A673 (cell line): ENCODE measurements at regions not wholly inside any gene's neighbourhood (a gene's known extent, or its start where the extent isn't known, plus 50 kb on each side); places are given as distances from the start of the nearest gene placed in this dataset.

Experiments used
- BruUV-seq: library from RNA; stranded (reverse); fragments of 400-500 nt; replicated peaks from 2 replicates; lab custom pipeline; 2021; lab: Mats Ljungman, UMichigan
- CTCF ChIA-PET: fragments of 300-600 bp; sonication (Branson Sonifier 250); formaldehyde crosslinking; loops from one replicate; lab custom pipeline; 2022; ENCODE audit warnings: antibody characterized with exemption; lab: Charles Lee
- POLR2A ChIA-PET: fragments of 300-600 bp; sonication (Branson Sonifier 250); formaldehyde crosslinking; loops from one replicate; lab custom pipeline; 2022; ENCODE audit warnings: antibody characterized with exemption; ENCODE audit not compliant: low non-redundant PET; lab: Charles Lee
- DNase-seq: peaks from one replicate; pipeline ENCODE4 v3.0.0-alpha.2; 2015; ENCODE audit warnings: low spot score
- H3K27ac ChIP-seq: fragments of 200-600 bp; sonication (generic); 2 replicates; pipeline ENCODE4 v1.5.1; 2016; ENCODE audit warnings: mixed run types, low read depth, mild to moderate bottlenecking, mixed read lengths, antibody characterized with exemption, low read length; ENCODE audit not compliant: poor library complexity, severe bottlenecking
- H3K27me3 ChIP-seq: fragments of 200-600 bp; sonication (generic); replicated peaks from 2 replicates; pipeline ENCODE4 v1.6.1; 2017; ENCODE audit warnings: mixed run types, low read depth, mild to moderate bottlenecking, mixed read lengths, antibody characterized with exemption, low read length; ENCODE audit not compliant: insufficient read depth, poor library complexity
- H3K36me3 ChIP-seq: fragments of 200-600 bp; sonication (generic); 2 replicates; pipeline ENCODE4 v1.6.1; 2016; ENCODE audit warnings: mixed run types, mild to moderate bottlenecking, mixed read lengths, antibody characterized with exemption, low read length; ENCODE audit not compliant: insufficient read depth, poor library complexity, severe bottlenecking
- H3K4me1 ChIP-seq: fragments of 200-600 bp; sonication (generic); 2 replicates; pipeline ENCODE4 v1.6.1; 2017; ENCODE audit warnings: mixed run types, mild to moderate bottlenecking, mixed read lengths, antibody characterized with exemption, low read length; ENCODE audit not compliant: insufficient read depth, poor library complexity, severe bottlenecking
- H3K4me3 ChIP-seq: fragments of 200-600 bp; sonication (generic); 2 replicates; pipeline ENCODE4 v1.5.1; 2016; ENCODE audit warnings: low read depth, mixed run types, mild to moderate bottlenecking, mixed read lengths, low read length; ENCODE audit not compliant: poor library complexity, severe bottlenecking
- H3K9me3 ChIP-seq: fragments of 200-600 bp; sonication (generic); 2 replicates; pipeline ENCODE4 v1.6.1; 2016; ENCODE audit warnings: mixed run types, low read depth, mild to moderate bottlenecking, mixed read lengths, antibody characterized with exemption, low read length; ENCODE audit not compliant: poor library complexity, severe bottlenecking
- CTCF ChIP-seq: fragments of 300-800, 200-600 bp; sonication (generic); conservative IDR thresholded peaks from 2 replicates; pipeline ENCODE4 v1.5.1; 2017; ENCODE audit warnings: low read depth, mild to moderate bottlenecking, antibody characterized with exemption, low read length, moderate library complexity, mixed read lengths
- EZH2 ChIP-seq: fragments of 200-600 bp; sonication (generic); IDR thresholded peaks from 2 replicates; pipeline ENCODE4 v1.6.1; 2017; ENCODE audit warnings: borderline replicate concordance, low read depth, mild to moderate bottlenecking, mixed read lengths, antibody characterized with exemption, low read length; ENCODE audit not compliant: poor library complexity, severe bottlenecking
- intact Hi-C: fragments of 100-400 bp; cut with micrococcal nuclease; formaldehyde crosslinking; loops from one replicate; pipeline ENCODE4 v1.10.0; 2022; ENCODE audit not compliant: unreplicated experiment

DNA sequence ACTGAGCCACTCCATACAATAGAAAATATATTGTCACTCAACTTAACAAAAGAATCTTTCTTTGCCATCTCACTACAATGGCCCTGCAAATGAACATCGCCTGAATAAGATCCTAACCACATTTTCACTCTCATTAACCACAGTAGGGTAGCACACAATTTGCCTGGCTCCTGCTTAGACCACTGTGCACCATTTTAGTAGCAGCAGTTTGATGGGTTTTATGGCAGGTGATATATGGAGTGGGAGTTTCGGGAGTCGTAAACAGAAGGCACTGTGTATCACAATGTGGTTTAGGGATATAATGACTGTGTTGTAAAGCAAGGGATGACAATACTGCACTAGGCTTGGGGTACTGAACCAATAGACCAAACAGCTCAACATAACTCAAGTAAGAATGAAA is 617.4 kb downstream of the BCL11A start:
- Histone ChIP-seq H3K9me3 (no peaks in the 10 kb centered on the region), H3K27ac (no peak overlapping the region), H3K4me3 (no peak overlapping the region), H3K36me3 (no peaks in the 10 kb centered on the region), H3K27me3 (peaks cover 21% of the 10 kb centered on the region), H3K4me1 (no peaks in the 10 kb centered on the region)
- no peak for DNase-seq
- POLR2A ChIA-PET: no interaction called here
- TF ChIP-seq EZH2: no peak
- TF ChIP-seq CTCF: no peak
- intact Hi-C loops: no loop called here
- CTCF ChIA-PET: no interaction called here
- BruUV-seq: no TSS peak

DNA sequence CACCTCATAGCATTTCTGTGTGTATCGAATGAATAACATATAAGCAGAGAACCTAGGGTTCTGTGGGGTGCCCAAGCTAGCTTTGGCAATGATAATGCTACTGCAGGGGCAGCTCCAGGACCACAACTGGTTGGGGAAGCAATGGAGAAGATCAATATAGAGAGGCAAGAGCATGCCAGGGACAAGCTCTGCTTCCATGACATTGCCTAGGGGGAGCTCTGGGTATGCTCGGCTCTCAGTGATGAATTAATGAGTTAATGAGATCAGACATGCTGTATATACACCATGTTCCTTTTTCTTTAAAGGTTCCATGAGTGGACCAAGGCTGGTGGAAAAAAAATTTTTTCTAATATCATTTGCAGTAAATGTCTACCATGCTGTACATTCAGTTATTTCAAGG is 618.4 kb downstream of the BCL11A start:
- no peaks in the 10 kb centered on the region for H3K9me3 ChIP-seq
- H3K36me3 ChIP-seq: no peaks in the 10 kb centered on the region
- TF ChIP-seq CTCF (no peak), EZH2 (no peak)
- intact Hi-C loops: no loop called here
- no peaks in the 10 kb centered on the region for H3K4me1 ChIP-seq
- peak; percentile 1 for DNase-seq
- ChIA-PET POLR2A (no interaction called here), CTCF (no interaction called here)
- no peak overlapping the region for H3K4me3 ChIP-seq
- peaks cover 21% of the 10 kb centered on the region for H3K27me3 ChIP-seq
- no peak overlapping the region for H3K27ac ChIP-seq
- BruUV-seq: no TSS peak

DNA sequence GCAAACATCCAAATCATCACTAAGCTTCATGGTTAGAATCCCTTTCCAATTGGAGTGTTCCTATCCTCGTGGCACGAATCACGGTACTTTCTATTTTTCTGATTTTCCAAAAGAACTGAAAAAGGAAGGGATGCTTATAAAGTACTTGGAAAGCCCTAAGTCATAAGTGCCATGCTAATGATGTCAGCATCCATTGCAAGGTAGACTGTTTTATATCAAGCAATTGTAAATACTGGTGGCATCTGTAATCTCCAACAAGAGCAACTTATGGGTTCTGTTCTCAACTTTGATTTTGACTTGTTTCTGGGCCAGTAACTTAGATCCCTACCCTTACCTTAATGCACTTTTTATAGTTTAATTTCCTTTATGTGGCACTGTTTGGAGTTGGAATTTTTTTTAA is 619.5 kb downstream of the BCL11A start:
- Histone ChIP-seq H3K9me3 (no peaks in the 10 kb centered on the region), H3K4me3 (no peak overlapping the region), H3K4me1 (no peaks in the 10 kb centered on the region), H3K36me3 (no peaks in the 10 kb centered on the region), H3K27me3 (peaks cover 21% of the 10 kb centered on the region), H3K27ac (no peak overlapping the region)
- DNase-seq: no peak
- no peak for TF ChIP-seq EZH2
- TF ChIP-seq CTCF: no peak
- CTCF ChIA-PET: no interaction called here
- intact Hi-C loops: no loop called here
- POLR2A ChIA-PET: no interaction called here
- no TSS peak for BruUV-seq
